K562 (cell line): ENCODE measurements at regions not wholly inside any gene's neighbourhood (a gene's known extent, or its start where the extent isn't known, plus 50 kb on each side); places are given as distances from the start of the nearest gene placed in this dataset.

ENCODE experiments used
- NELFE ChIP-seq: IDR thresholded peaks from 2 replicates; pipeline ENCODE4 v1.6.1; 2011; ENCODE audit warnings: mild to moderate bottlenecking; ENCODE audit not compliant: insufficient read depth, insufficient read length
- NR2C2 ChIP-seq, 2 experiments: fragments of 200-800 bp in 1 of 2; sonication (Bioruptor generic) in 1 of 2; sonication (generic) in 1 of 2; formaldehyde crosslinking in 1 of 2; IDR thresholded peaks; 2 replicates each; pipeline versions ENCODE4 v1.6.1 to v1.8.0; 2016 to 2022; ENCODE audit warnings: mild to moderate bottlenecking in 1 of 2, missing compliant biosample characterization in 1 of 2, missing genetic modification characterization in 1 of 2, missing genetic modification reagents in 1 of 2
- ZNF766 ChIP-seq: fragments of 200-800 bp; sonication (Bioruptor generic); conservative IDR thresholded peaks from 2 replicates; pipeline ENCODE4 v1.6.1; 2016; ENCODE audit warnings: missing genetic modification characterization, missing compliant biosample characterization

- no peak for TF ChIP-seq NELFE
- TF ChIP-seq NR2C2 (CRISPR knock-in tag; IDR thresholded peaks at IDR 0.05): no peak
- TF ChIP-seq NR2C2 (tag; IDR thresholded peaks at IDR 0.05): no peak
- TF ChIP-seq ZNF766 (CRISPR knock-in tag): no peak
These were observed 338.1 kb upstream of the SEL1L start for GRCh38 chr14:81871706-81872105.
